HPDE6-E6E7 (cell line): ENCODE measurements at regions not wholly inside any gene's neighbourhood (a gene's known extent, or its start where the extent isn't known, plus 50 kb on each side); places are given as distances from the start of the nearest gene placed in this dataset.

ENCODE experiments used
- DNase-seq: peaks from one replicate; pipeline ENCODE4 v3.0.0; 2011; ENCODE audit warnings: missing footprints; ENCODE audit errors: extremely low spot score

GRCh38 chr22:23522623-23523251 is 57.4 kb downstream of the IGLL1 start:
- no peak for DNase-seq

GRCh38 chr22:23521441-23522113 is 58.5 kb downstream of the IGLL1 start:
- DNase-seq: peak; percentile 71

- DNase-seq: no peak
These were observed 59.1 kb downstream of the IGLL1 start for GRCh38 chr22:23520863-23521440.

- no peak for DNase-seq
These were observed 60.5 kb downstream of the IGLL1 start for GRCh38 chr22:23519442-23520157.

GRCh38 chr22:23518376-23519187 is 61.5 kb downstream of the IGLL1 start:
- DNase-seq: no peak

GRCh38 chr22:23517804-23518375 is 62.2 kb downstream of the IGLL1 start:
- DNase-seq: no peak

GRCh38 chr22:23516304-23516703 is 63.8 kb downstream of the IGLL1 start:
- no peak for DNase-seq

GRCh38 chr22:23514322-23515038 is 65.6 kb downstream of the IGLL1 start:
- DNase-seq: no peak

- no peak for DNase-seq
These were observed 66.4 kb downstream of the IGLL1 start for GRCh38 chr22:23513705-23514104.

- DNase-seq: no peak
These were observed 67.0 kb downstream of the IGLL1 start for GRCh38 chr22:23513133-23513532.

- no peak for DNase-seq
These were observed 67.4 kb downstream of the IGLL1 start for GRCh38 chr22:23512721-23513120.

- DNase-seq: no peak
These were observed 67.8 kb downstream of the IGLL1 start for GRCh38 chr22:23512348-23512705.

- DNase-seq: no peak
These were observed 68.3 kb downstream of the IGLL1 start for GRCh38 chr22:23511627-23512347.

- DNase-seq: no peak
These were observed 70.4 kb downstream of the IGLL1 start for GRCh38 chr22:23509571-23510302.

GRCh38 chr22:23504516-23504915 is 75.6 kb downstream of the IGLL1 start:
- DNase-seq: no peak

GRCh38 chr22:23503736-23504440 is 76.2 kb downstream of the IGLL1 start:
- no peak for DNase-seq

GRCh38 chr22:23503142-23503541 is 76.9 kb downstream of the IGLL1 start:
- DNase-seq: no peak

- DNase-seq: no peak
These were observed 78.4 kb downstream of the IGLL1 start for GRCh38 chr22:23501708-23502107.

- peak; percentile 12 for DNase-seq
These were observed 78.8 kb downstream of the IGLL1 start for GRCh38 chr22:23501261-23501619.
